ENCODE measurements at regions not wholly inside any gene's neighbourhood (a gene's known extent, or its start where the extent isn't known, plus 50 kb on each side); places are given as distances from the start of the nearest gene placed in this dataset.

DNA sequence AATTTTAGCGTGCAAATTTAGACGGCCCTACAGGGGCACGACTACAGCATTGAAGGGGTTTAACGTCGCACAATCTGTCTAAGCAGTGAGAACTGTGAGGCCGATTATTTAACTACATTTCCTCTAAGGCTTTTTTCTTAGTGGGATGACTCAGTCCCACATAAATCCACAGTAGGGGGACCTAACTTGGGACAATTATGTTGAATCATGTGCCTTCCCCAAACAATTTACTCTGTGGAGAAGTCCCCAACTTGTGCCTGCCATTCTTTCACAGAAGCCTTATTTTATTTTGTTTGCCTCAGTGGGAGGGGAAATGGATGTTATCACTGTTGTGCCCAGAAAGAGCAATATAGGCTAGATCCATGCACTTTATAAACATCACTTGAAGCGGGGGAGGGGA is 80.3 kb upstream of the CDCA7L start:
- no peaks in the 10 kb centered on the region for H3K9me3 Mint-ChIP-seq
- peaks cover 7% of the 10 kb centered on the region for H3K27me3 Mint-ChIP-seq
- no peak overlapping the region for H3K4me3 Mint-ChIP-seq
- H3K4me1 Mint-ChIP-seq = peaks cover 0 to 1% (median 0%) of the 10 kb centered on the region in 3 donors
- H3K36me3 Mint-ChIP-seq = no peaks in the 10 kb centered on the region
- H3K27ac Mint-ChIP-seq = no peak overlapping the region

DNA sequence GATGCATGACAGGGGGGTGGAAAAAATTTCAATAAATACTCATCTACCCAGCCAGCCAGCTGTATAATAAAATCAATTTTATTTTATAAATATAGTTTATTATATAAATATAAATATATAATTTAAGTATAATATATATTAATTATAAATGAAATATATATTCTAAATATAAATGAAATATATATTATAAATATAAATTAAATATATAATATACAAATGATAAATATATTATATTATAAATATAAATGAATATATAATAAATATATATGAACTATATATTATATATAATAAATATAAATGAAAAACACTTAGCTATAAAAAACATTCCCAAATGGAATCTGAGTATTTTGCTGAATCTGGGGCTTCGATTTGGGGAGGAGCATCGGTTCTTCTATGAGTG is 79.4 kb upstream of the CDCA7L start:
- Mint-ChIP-seq H3K27me3 (peaks cover 7% of the 10 kb centered on the region), H3K4me3 (no peak overlapping the region), H3K4me1 (peaks cover 0 to 1% (median 0%) of the 10 kb centered on the region in 3 donors), H3K9me3 (no peaks in the 10 kb centered on the region), H3K27ac (no peak overlapping the region), H3K36me3 (no peaks in the 10 kb centered on the region)

DNA sequence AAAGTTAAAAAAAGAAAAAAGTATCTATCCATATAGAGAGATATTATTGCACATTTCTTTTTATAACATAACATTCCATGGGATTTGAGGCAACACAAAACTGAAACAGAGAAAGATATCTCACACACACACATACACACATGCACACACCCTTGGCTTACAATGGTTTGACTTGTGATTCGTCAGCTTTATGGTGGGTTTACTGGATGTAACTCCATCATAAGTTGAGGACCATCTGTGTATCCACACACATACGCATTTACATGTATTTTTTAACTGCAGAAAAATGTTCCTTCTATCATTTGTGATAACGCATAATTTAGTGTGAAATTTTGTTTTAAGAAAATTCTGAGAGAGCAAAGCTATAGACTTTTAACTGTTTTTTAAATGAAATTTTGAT is 74.2 kb upstream of the CDCA7L start:
- Mint-ChIP-seq H3K36me3 (peaks cover 2% of the 10 kb centered on the region), H3K27me3 (peaks cover 7% of the 10 kb centered on the region), H3K9me3 (no peaks in the 10 kb centered on the region), H3K27ac (no peak overlapping the region), H3K4me3 (no peak overlapping the region), H3K4me1 (peaks cover 0 to 4% (median 3%) of the 10 kb centered on the region in 3 donors)

DNA sequence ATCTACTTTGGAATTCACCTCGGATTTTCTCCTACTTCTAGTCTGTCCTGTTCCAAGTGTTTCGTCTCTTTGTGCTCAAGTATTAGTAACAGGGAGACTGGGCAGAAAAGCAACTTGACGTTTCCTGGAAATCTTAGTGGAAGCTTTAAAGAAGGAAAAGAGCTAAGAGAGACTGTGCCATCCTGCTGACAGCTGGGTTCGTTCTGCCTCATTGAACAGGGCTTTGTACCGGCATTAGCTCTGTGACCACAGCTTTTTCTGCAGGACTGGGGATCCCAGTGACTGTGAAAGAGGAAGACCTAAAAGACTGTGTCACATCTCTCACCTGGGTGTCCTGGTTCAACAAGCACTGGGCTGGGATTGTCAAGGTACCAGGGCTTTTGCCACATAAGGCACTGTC is 70.8 kb upstream of the CDCA7L start:
- no peaks in the 10 kb centered on the region for H3K27me3 Mint-ChIP-seq
- H3K36me3 Mint-ChIP-seq = peaks cover 2% of the 10 kb centered on the region
- H3K4me1 Mint-ChIP-seq = peaks cover 0 to 4% (median 1%) of the 10 kb centered on the region in 3 donors
- H3K4me3 Mint-ChIP-seq = no peak overlapping the region
- H3K27ac Mint-ChIP-seq = no peak overlapping the region
- H3K9me3 Mint-ChIP-seq = no peaks in the 10 kb centered on the region

DNA sequence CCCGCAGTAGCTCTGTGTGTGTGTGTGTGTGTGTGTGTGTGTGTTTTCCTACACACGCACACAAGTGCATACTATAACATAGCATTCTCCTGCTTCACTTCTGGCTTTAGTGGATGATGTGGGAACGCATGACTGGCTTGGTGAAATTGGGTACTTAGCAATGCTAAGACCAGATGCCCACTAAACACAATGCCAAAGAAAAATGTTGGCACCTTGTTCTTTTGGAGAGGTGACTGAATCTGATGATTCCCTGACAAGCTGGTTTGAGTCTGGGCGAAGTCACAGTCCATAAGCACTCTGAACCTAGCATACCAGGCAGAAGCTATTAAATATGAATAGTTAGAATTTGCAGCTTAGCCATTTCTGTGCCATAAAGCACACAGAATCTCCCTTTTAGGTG is 68.0 kb upstream of the CDCA7L start:
- H3K27ac Mint-ChIP-seq = no peak overlapping the region
- peaks cover 0 to 4% (median 1%) of the 10 kb centered on the region in 3 donors for H3K4me1 Mint-ChIP-seq
- no peak overlapping the region for H3K4me3 Mint-ChIP-seq
- H3K36me3 Mint-ChIP-seq = peaks cover 2% of the 10 kb centered on the region
- H3K9me3 Mint-ChIP-seq = no peaks in the 10 kb centered on the region
- H3K27me3 Mint-ChIP-seq = peaks cover 2% of the 10 kb centered on the region

DNA sequence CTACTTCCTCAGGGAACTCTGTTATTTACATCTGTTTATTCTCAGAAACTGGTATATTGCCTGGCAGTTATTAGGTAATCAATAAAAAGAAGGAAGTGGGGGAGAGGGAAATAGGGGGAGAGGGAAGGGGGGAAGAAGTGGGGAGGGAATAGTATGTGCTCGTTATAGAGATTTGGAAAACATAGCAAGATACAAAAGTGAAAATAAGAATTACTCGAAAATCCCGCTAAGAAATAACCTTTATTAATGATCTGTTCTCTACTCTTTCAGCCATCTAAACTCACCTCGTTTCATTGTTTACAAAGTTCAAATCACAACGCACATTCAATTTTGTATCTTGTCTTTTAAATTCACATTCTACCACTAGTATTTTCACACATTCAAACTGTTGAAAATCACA is 63.0 kb upstream of the CDCA7L start:
- H3K4me1 Mint-ChIP-seq = peaks cover 0 to 2% (median 0%) of the 10 kb centered on the region in 3 donors
- H3K36me3 Mint-ChIP-seq = no peaks in the 10 kb centered on the region
- H3K4me3 Mint-ChIP-seq = no peak overlapping the region
- no peak overlapping the region for H3K27ac Mint-ChIP-seq
- H3K9me3 Mint-ChIP-seq = no peaks in the 10 kb centered on the region
- peaks cover 2% of the 10 kb centered on the region for H3K27me3 Mint-ChIP-seq

DNA sequence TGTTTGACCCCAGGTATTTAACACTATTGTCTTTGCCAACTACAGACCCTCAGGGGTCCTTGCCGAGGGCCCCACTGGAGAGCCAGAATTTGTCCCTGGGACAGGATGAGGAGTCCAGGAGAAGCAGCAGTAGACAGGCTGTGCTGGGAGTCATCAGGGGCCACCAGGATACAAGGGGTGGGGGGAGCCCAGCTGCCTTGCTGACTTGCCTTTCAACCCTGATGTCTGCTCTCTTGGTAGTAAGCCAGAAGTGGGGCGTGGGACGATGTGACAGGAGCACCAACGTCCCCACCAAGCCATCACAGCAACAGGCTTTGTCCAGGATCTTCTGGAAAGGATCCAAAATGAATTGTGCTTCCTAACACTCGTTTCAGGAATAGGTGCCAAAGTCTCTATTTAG is 62.4 kb upstream of the CDCA7L start:
- Mint-ChIP-seq H3K27ac (no peak overlapping the region), H3K36me3 (no peaks in the 10 kb centered on the region), H3K4me1 (peaks cover 0 to 2% (median 0%) of the 10 kb centered on the region in 3 donors), H3K27me3 (peaks cover 2% of the 10 kb centered on the region), H3K9me3 (no peaks in the 10 kb centered on the region), H3K4me3 (no peak overlapping the region)

DNA sequence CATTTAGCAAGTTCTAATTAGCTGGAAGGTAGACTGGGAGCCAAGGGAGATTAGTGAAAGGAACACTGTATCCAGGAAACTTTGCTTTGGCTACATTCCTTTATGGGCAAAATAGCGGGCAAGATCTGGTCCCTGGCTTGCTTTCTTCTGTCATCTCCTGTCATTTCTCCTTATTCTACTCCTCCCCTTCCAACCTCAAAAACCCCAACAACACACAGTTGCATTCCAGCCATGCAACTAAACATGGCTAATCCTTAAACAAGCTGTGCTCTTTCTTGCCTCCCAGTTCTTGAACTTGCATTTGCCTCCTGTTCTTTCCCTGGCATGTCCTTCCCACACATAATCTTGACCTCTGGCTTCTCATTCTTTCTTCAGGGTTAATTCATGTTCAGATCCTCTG is 59.5 kb upstream of the CDCA7L start:
- no peak overlapping the region for H3K27ac Mint-ChIP-seq
- H3K4me3 Mint-ChIP-seq = no peak overlapping the region
- no peaks in the 10 kb centered on the region for H3K36me3 Mint-ChIP-seq
- peaks cover 3 to 9% (median 5%) of the 10 kb centered on the region in 3 donors for H3K4me1 Mint-ChIP-seq
- H3K27me3 Mint-ChIP-seq = peaks cover 1% of the 10 kb centered on the region
- H3K9me3 Mint-ChIP-seq = no peaks in the 10 kb centered on the region

DNA sequence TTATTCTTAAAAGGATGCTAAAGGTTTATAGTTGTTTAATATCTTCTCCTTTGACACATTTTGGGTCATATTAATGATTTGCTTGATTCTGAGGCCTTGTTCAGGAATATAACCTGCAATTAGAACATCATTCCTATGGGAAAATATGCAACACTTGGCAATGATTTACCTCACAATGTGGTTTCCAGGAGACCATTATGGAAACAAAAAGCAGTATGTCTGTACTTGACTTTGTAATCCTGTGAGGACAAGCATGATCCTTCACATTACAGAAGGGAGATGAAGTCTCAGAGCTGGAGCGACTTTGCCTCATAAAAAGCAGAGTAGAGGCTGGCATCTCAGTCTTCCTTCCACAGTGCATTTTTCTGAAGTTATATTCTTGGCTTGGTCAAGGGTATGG is 57.0 kb upstream of the CDCA7L start:
- Mint-ChIP-seq H3K27me3 (no peaks in the 10 kb centered on the region), H3K9me3 (no peaks in the 10 kb centered on the region), H3K4me3 (no peak overlapping the region), H3K4me1 (peaks cover 3 to 9% (median 5%) of the 10 kb centered on the region in 3 donors), H3K27ac (no peak overlapping the region), H3K36me3 (no peaks in the 10 kb centered on the region)

DNA sequence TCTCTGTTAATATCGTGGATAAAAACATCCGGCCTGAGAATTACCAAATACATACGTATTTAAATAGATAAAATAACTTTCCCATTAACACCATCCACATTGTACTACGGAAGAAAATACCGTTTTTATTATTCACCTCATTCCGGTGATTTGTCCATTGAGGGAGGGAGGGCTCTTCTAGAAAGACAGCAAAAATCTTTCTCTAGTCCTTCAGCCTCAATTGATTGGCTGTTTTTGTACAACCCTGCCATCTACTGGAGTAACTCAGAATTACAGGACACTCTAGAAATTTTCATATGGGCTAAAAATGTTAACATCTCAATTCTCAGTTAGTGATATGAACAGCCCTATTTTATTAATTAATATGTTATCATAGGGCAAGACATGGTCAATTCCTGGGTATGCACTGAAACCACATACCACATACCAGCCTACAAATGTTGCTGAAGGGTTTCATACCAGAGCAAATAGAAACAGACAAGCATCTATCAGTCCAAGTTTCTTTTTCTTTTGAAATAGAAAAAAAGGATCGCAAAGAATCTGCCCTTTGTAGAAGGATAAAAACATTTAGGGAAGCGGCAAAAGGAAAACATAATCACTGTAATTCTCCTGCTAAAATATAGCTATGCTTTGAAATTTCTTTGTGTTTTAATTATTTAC is 55.8 kb upstream of the CDCA7L start:
- peak overlapping the region in 1 of 3 donors; percentile 17 for H3K27ac Mint-ChIP-seq
- peaks cover 3 to 6% (median 5%) of the 10 kb centered on the region in 3 donors for H3K4me1 Mint-ChIP-seq
- no peaks in the 10 kb centered on the region for H3K9me3 Mint-ChIP-seq
- peak overlapping the region in 1 of 4 donors; percentile 55 for H3K4me3 Mint-ChIP-seq
- no peaks in the 10 kb centered on the region for H3K27me3 Mint-ChIP-seq
- no peaks in the 10 kb centered on the region for H3K36me3 Mint-ChIP-seq

DNA sequence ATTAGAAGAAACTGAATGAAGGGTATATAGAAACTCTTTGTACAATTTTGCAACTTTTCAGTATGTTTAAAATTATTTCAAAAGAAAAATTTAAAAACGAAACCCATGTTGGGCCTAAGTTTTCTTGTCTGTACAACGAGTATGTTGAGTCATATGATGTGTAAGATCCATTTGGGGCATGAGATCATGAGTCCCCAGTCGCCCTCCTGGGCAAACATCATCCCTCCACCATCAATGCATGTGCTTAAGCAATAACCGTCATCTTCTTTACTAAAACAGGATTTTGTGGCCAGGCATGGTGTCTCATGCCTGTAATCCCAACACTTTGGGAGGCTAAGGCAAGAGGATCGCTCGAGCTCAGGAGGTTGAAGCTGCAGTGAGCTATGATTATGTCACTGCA is 54.2 kb upstream of the CDCA7L start:
- H3K4me1 Mint-ChIP-seq = peaks cover 3 to 6% (median 5%) of the 10 kb centered on the region in 3 donors
- no peaks in the 10 kb centered on the region for H3K36me3 Mint-ChIP-seq
- no peaks in the 10 kb centered on the region for H3K27me3 Mint-ChIP-seq
- H3K9me3 Mint-ChIP-seq = no peaks in the 10 kb centered on the region
- H3K4me3 Mint-ChIP-seq = no peak overlapping the region
- H3K27ac Mint-ChIP-seq = no peak overlapping the region

DNA sequence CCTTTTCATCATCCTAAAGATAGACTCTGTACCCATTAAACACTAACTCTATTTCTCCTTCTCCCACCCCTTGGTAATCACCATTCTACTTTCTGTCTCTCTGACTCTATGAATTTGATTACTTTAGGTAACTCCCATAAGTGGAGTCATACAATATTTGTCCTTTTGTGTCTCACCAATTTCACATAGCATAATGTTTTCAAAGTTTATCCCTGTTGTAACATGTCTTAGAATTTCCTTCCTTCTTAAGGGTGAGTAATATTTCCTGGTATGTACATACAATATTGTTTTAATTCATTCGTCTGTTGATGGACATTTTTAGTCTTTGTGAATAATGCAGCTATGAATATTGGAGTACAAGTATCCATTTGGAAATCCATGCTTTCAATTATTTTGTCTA is 50.9 kb upstream of the CDCA7L start:
- Mint-ChIP-seq H3K4me3 (no peak overlapping the region), H3K4me1 (peaks cover 3 to 6% (median 5%) of the 10 kb centered on the region in 3 donors), H3K9me3 (no peaks in the 10 kb centered on the region), H3K36me3 (no peaks in the 10 kb centered on the region), H3K27ac (no peak overlapping the region), H3K27me3 (peaks cover 5% of the 10 kb centered on the region)

Data from IgD-negative memory B cell (primary cell).